Spinal cord (tissue), 9 donors: ENCODE measurements at regions not wholly inside any gene's neighbourhood (a gene's known extent, or its start where the extent isn't known, plus 50 kb on each side); places are given as distances from the start of the nearest gene placed in this dataset.

ENCODE experiments used
- DNase-seq, 6 donors: peaks; one replicate each; pipeline versions ENCODE4 v3.0.0 to v3.0.0-alpha.2; 2013 to 2015; ENCODE audit warnings: low spot score in 6 of 6, low read depth in 4 of 6
- H3K27ac ChIP-seq: one replicate; pipeline ENCODE4 v1.5.1; 2013; ENCODE audit warnings: low read depth, low read length, control low read depth
- H3K27me3 ChIP-seq: one replicate; pipeline ENCODE4 v1.6.1; 2013; ENCODE audit warnings: low read length; ENCODE audit not compliant: control insufficient read depth, insufficient read depth
- H3K36me3 ChIP-seq: one replicate; pipeline ENCODE4 v1.6.1; 2013; ENCODE audit warnings: low read length; ENCODE audit not compliant: control insufficient read depth, insufficient read depth
- H3K4me1 ChIP-seq: one replicate; pipeline ENCODE4 v1.6.1; 2013; ENCODE audit warnings: low read length; ENCODE audit not compliant: control insufficient read depth, insufficient read depth
- H3K4me3 ChIP-seq: one replicate; pipeline ENCODE4 v1.5.1; 2013; ENCODE audit warnings: low read depth, low read length, control low read depth
- H3K9me3 ChIP-seq: one replicate; pipeline ENCODE4 v1.6.1; 2013; ENCODE audit warnings: low read length; ENCODE audit not compliant: control insufficient read depth, insufficient read depth
- WGBS: methylation state at CpG from one replicate; pipeline ENCODE4 v1.1.5; 2013; ENCODE audit warnings: missing lambda C conversion rate; ENCODE audit not compliant: insufficient coverage; 5-methylcytosine and 5-hydroxymethylcytosine counted together
- donor health status: healthy.

DNA sequence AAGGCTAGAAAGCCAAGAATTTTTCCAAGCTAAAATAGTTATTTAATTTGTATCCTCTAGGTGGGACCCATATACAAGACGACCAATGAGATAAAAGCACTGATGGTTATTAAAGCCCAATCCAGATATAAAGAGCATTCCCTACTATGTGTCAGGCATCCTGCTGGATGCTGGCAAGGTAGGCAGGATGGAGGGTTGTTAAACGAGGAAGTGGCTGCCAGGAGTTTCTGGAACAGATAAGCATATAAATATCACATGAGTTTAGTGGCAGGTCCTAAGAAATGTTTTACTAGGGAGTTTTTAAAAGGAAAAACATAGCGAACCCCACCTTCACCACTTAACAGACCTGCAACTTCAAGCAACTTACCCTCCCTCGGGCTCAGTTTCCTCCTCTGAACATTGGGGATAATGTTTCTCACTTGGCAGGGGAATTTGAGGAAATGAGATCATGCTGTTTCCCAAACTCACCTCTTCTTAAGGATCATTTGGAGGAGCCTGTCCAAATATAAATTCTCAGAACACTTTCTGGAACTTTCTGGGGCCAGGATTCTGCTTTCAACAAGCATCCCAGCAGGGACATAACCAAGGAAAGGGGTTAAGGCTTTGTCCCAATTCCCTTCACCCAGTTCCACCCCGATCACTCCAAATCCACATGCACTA, 94.3 kb upstream of the LDB2 start:
- Histone ChIP-seq H3K4me3 (no peak overlapping the region), H3K36me3 (no peaks in the 10 kb centered on the region), H3K27me3 (no peaks in the 10 kb centered on the region), H3K27ac (no peak overlapping the region), H3K9me3 (no peaks in the 10 kb centered on the region), H3K4me1 (no peaks in the 10 kb centered on the region)
- WGBS: no CpG with 5 or more reads among the region's 5 CpGs
- peak in 1 of 6 donors; percentile 73 for DNase-seq

- H3K27ac ChIP-seq: no peak overlapping the region
- WGBS: 44% methylated on average over 3 of the region's 5 CpGs
- no peaks in the 10 kb centered on the region for H3K9me3 ChIP-seq
- H3K36me3 ChIP-seq: no peaks in the 10 kb centered on the region
- H3K27me3 ChIP-seq: no peaks in the 10 kb centered on the region
- DNase-seq: no peak
- H3K4me1 ChIP-seq: no peaks in the 10 kb centered on the region
- H3K4me3 ChIP-seq: no peak overlapping the region
Measured at GRCh38 chr4:16991450-16991849, 93.0 kb upstream of the LDB2 start.

DNA sequence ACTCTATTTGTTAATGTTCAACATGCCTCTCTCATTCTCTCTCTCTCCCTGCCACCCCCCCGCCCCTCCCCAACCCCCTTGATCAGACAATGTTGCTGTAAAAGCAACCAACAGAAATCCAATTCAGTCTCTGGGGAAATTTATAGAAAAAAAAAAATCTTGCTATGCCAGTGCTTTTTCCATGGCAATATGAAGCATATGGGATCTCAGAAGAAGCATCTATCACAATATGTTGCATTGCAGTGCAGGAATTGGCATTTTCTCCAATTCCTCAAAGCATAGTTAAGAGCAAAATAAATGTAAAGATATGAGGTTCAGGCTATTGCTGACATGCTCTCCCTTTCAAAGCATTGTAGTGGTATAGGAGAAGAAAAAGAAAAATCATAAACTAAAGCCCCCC, 90.9 kb upstream of the LDB2 start:
- DNase-seq: peak in 2 of 6 donors; percentile 72 to 88
- H3K27ac ChIP-seq: no peak overlapping the region
- H3K36me3 ChIP-seq: no peaks in the 10 kb centered on the region
- H3K4me1 ChIP-seq: no peaks in the 10 kb centered on the region
- H3K27me3 ChIP-seq: no peaks in the 10 kb centered on the region
- H3K9me3 ChIP-seq: no peaks in the 10 kb centered on the region
- no peak overlapping the region for H3K4me3 ChIP-seq
- no CpG with 5 or more reads among the region's 1 CpG for WGBS

- no peaks in the 10 kb centered on the region for H3K36me3 ChIP-seq
- H3K4me1 ChIP-seq: no peaks in the 10 kb centered on the region
- H3K9me3 ChIP-seq: no peaks in the 10 kb centered on the region
- no peak overlapping the region for H3K27ac ChIP-seq
- H3K4me3 ChIP-seq: no peak overlapping the region
- no peak for DNase-seq
- no CpG with 5 or more reads among the region's 2 CpGs for WGBS
- H3K27me3 ChIP-seq: no peaks in the 10 kb centered on the region
Measured at GRCh38 chr4:16988814-16989213, 90.4 kb upstream of the LDB2 start.

GRCh38 chr4:16977081-16977480, 78.6 kb upstream of the LDB2 start:
- Histone ChIP-seq H3K27ac (no peak overlapping the region), H3K36me3 (no peaks in the 10 kb centered on the region), H3K27me3 (no peaks in the 10 kb centered on the region), H3K4me1 (no peaks in the 10 kb centered on the region), H3K4me3 (no peak overlapping the region), H3K9me3 (no peaks in the 10 kb centered on the region)
- DNase-seq: no peak

DNA sequence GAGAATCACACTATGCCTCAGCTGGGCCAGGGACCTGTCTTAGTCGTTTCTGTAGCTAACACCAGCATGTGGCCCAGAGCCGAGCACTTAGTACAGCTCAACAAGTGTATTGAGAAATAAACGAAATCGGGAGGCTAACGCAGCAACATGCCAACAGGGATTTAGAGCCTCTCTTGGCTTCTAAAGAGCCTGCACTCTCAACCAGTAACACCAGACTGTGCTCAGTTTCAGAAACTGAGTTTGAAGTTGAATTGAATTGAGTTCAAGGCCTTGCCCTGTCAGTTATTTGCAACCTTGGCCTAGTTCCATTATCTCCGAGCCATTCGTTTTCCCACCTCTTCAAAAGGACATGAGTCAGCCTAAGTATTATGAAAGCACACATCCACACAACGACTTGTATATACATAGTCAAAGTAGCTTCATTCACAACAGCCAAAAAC, 71.3 kb upstream of the LDB2 start:
- no peak for DNase-seq
- no peak overlapping the region for H3K27ac ChIP-seq
- no peaks in the 10 kb centered on the region for H3K9me3 ChIP-seq
- no peaks in the 10 kb centered on the region for H3K27me3 ChIP-seq
- WGBS: 63% methylated on average over 4 of the region's 8 CpGs
- H3K4me1 ChIP-seq: no peaks in the 10 kb centered on the region
- H3K36me3 ChIP-seq: no peaks in the 10 kb centered on the region
- H3K4me3 ChIP-seq: no peak overlapping the region

DNA sequence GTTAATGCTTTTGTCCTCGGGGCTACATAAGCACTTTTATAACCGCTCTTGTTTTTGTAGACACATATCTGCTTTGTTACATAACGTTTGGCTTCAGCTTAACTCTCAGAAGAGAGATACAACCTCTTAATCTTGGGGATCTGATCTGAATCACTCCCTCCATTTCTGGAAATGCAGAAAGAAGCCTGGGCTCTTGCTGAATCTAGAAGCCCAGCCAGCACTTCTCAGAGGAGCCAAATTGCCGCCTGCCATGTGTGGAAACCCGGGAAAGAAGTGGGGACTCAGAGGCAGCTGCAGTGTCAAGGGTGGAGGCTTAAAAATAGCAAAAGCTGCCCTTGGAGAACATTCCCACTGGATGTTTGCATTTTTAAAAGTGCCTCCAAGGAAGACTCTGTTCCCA, 69.3 kb upstream of the LDB2 start:
- H3K4me1 ChIP-seq: no peaks in the 10 kb centered on the region
- WGBS: 53% methylated on average over 5 of the region's 5 CpGs
- DNase-seq: peak in 2 of 6 donors; percentile 6 to 73
- no peaks in the 10 kb centered on the region for H3K36me3 ChIP-seq
- H3K27ac ChIP-seq: peak overlapping the region; percentile 11
- no peaks in the 10 kb centered on the region for H3K27me3 ChIP-seq
- H3K4me3 ChIP-seq: no peak overlapping the region
- H3K9me3 ChIP-seq: no peaks in the 10 kb centered on the region

- Histone ChIP-seq H3K4me1 (no peaks in the 10 kb centered on the region), H3K27me3 (no peaks in the 10 kb centered on the region), H3K9me3 (peaks cover 5% of the 10 kb centered on the region), H3K27ac (no peak overlapping the region), H3K4me3 (no peak overlapping the region), H3K36me3 (no peaks in the 10 kb centered on the region)
- WGBS: 71% methylated on average over 1 of the region's 1 CpG
- DNase-seq: no peak
Measured at GRCh38 chr4:16959305-16959704, 60.9 kb upstream of the LDB2 start.

DNA sequence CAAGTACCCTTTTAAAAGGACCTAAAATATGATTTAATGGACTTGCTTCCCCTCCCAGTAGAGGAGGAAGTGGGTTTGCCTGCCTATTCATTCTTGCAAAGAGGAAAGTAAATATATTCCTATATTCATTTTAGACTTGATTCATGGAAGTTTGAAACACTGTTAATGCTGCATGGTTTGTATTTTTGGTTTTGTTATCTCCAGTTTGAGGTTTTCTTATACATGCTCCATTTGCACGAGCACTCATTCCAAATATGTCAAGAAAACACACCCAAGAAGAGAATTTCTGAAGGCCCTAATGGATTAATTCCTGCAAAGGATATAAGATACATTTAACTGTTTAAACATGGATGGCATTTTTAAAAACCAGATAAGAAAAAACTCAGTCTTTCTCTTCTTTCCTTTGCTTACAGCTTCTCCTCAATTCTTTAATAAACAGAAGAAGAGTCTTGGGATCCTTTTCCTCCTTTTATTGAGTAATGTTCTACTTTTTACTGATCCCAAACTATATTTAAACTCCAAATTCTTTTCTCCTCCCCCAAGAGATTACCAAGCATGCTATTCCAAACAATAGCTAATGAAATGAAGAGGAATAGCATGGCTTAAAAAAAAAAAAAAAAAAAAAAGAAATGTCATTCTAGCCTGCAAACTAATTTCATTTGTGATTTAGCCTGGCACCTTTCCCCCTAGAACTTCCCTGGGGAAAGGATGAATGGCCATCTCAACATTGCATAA, 54.6 kb upstream of the LDB2 start:
- no peak for DNase-seq
- no peaks in the 10 kb centered on the region for H3K9me3 ChIP-seq
- no peak overlapping the region for H3K4me3 ChIP-seq
- no peaks in the 10 kb centered on the region for H3K27me3 ChIP-seq
- H3K36me3 ChIP-seq: no peaks in the 10 kb centered on the region
- no CpG with 5 or more reads among the region's 1 CpG for WGBS
- no peaks in the 10 kb centered on the region for H3K4me1 ChIP-seq
- no peak overlapping the region for H3K27ac ChIP-seq

DNA sequence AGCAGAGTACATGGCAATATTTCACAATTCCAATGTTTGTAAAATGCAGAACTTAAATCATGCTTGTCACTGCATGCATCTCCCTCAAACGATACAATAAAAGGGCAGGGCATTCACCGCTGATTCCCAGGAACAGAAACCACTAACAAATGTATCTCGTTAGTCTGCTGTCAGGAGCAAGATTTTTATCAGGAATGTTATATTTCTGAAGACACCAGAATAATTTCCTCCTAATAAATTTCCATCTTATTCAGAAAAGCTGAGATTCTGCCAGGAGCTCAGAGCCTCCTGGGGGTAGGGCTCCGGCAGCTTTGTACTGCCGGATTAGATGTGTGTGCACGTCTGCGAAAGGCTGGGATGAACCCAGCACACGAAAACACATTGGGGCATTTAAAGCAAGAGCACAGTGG, 54.0 kb upstream of the LDB2 start:
- Histone ChIP-seq H3K27ac (no peak overlapping the region), H3K9me3 (no peaks in the 10 kb centered on the region), H3K36me3 (no peaks in the 10 kb centered on the region), H3K4me3 (no peak overlapping the region), H3K4me1 (no peaks in the 10 kb centered on the region), H3K27me3 (no peaks in the 10 kb centered on the region)
- peak in 2 of 6 donors; percentile 49 to 60 for DNase-seq
- 38% methylated on average over 5 of the region's 8 CpGs for WGBS
